Peyer's patch (tissue), 4 donors: ENCODE measurements at regions not wholly inside any gene's neighbourhood (a gene's known extent, or its start where the extent isn't known, plus 50 kb on each side); places are given as distances from the start of the nearest gene placed in this dataset.

Source experiments
- DNase-seq, 3 donors: peaks; one replicate each; pipeline ENCODE4 v3.0.0-alpha.2; 2017 to 2019
- H3K27ac ChIP-seq, 4 donors: fragments of 200-600 bp; sonication (generic); one replicate each; pipeline ENCODE4 v1.5.1; 2016 to 2019
- H3K27me3 ChIP-seq, 2 donors: fragments of 200-600 bp; sonication (generic); one replicate each; pipeline ENCODE4 v1.5.1; 2019
- H3K36me3 ChIP-seq, 3 donors: fragments of 200-600 bp; sonication (generic); one replicate each; pipeline ENCODE4 v1.5.1; 2016 to 2019
- H3K4me1 ChIP-seq, 4 donors: fragments of 200-600 bp; sonication (generic); one replicate each; pipeline ENCODE4 v1.5.1; 2016 to 2019
- H3K4me3 ChIP-seq, 4 donors: fragments of 200-600 bp; sonication (generic); 1 replicate in 3 of 4; 2 replicates in 1 of 4; pipeline ENCODE4 v1.5.1; 2016 to 2019; ENCODE audit warnings: mild to moderate bottlenecking in 1 of 4
- H3K9me3 ChIP-seq, 4 donors: fragments of 200-600 bp; sonication (generic); one replicate each; pipeline ENCODE4 v1.5.1; 2016 to 2019; ENCODE audit warnings: mild to moderate bottlenecking in 1 of 4
- POLR2A ChIP-seq, 2 donors: fragments of 450-650 bp; IDR thresholded peaks; one replicate each; pipeline ENCODE4 v1.5.1; 2017; ENCODE audit warnings: antibody characterized with exemption in 2 of 2, mild to moderate bottlenecking in 2 of 2, moderate library complexity in 2 of 2
- TF ChIP-seq, protein P1 (sequence below), 6 experiments: fragments of 450-650 bp in 4 of 6; fragments of 200-600 bp in 2 of 6; sonication (generic) in 1 of 6; IDR thresholded peaks; one replicate each; pipeline ENCODE4 v1.5.1; 2017 to 2019; ENCODE audit warnings: antibody characterized with exemption in 6 of 6, mild to moderate bottlenecking in 3 of 6, moderate library complexity in 1 of 6

DNA sequence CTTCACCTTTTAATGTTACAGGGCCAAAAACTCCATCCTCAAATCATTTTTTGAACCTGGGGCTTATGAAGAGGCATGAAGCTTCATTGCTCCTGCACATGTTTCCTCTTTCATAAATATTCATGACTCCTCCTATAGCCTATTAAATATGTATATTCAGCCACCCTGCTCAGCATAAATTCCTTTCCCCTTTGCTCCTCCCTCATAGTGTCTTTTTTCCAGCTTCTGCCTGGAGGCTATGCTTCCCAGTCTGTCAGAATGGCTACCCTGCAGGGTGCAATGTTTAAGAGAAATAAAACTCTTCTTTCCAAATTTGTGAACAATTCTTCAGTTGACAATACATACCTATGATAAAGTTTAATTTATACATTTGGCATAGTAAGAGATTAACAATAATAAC lies 1082.9 kb upstream of the CDH18 start:
- Histone ChIP-seq H3K27me3 (no peaks in the 10 kb centered on the region), H3K36me3 (no peaks in the 10 kb centered on the region), H3K27ac (no peak overlapping the region), H3K4me3 (no peak overlapping the region), H3K4me1 (no peaks in the 10 kb centered on the region), H3K9me3 (no peaks in the 10 kb centered on the region)
- no peak for TF ChIP-seq POLR2A (IDR thresholded peaks at IDR 0.05)
- TF ChIP-seq, protein P1, sequence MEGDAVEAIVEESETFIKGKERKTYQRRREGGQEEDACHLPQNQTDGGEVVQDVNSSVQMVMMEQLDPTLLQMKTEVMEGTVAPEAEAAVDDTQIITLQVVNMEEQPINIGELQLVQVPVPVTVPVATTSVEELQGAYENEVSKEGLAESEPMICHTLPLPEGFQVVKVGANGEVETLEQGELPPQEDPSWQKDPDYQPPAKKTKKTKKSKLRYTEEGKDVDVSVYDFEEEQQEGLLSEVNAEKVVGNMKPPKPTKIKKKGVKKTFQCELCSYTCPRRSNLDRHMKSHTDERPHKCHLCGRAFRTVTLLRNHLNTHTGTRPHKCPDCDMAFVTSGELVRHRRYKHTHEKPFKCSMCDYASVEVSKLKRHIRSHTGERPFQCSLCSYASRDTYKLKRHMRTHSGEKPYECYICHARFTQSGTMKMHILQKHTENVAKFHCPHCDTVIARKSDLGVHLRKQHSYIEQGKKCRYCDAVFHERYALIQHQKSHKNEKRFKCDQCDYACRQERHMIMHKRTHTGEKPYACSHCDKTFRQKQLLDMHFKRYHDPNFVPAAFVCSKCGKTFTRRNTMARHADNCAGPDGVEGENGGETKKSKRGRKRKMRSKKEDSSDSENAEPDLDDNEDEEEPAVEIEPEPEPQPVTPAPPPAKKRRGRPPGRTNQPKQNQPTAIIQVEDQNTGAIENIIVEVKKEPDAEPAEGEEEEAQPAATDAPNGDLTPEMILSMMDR (IDR thresholded peaks at IDR 0.05), result no peak
- DNase-seq, result no peak

GRCh38 chr5:21067724-21068123 lies 1079.7 kb upstream of the CDH18 start:
- H3K4me1 ChIP-seq, result no peaks in the 10 kb centered on the region
- no peak overlapping the region for H3K27ac ChIP-seq
- no peak overlapping the region for H3K4me3 ChIP-seq
- H3K27me3 ChIP-seq, result no peaks in the 10 kb centered on the region
- no peak for TF ChIP-seq POLR2A (IDR thresholded peaks at IDR 0.05)
- no peak for DNase-seq
- H3K36me3 ChIP-seq, result no peaks in the 10 kb centered on the region
- peaks cover 0 to 4% (median 0%) of the 10 kb centered on the region in 4 donors for H3K9me3 ChIP-seq

- no peak overlapping the region for H3K4me3 ChIP-seq
- no peaks in the 10 kb centered on the region for H3K27me3 ChIP-seq
- H3K36me3 ChIP-seq, result no peaks in the 10 kb centered on the region
- H3K27ac ChIP-seq, result no peak overlapping the region
- DNase-seq, result no peak
- no peak for TF ChIP-seq POLR2A (IDR thresholded peaks at IDR 0.05)
- TF ChIP-seq, protein P1 (IDR thresholded peaks at IDR 0.05), result no peak
- H3K4me1 ChIP-seq, result no peaks in the 10 kb centered on the region
- peaks cover 0 to 4% (median 2%) of the 10 kb centered on the region in 4 donors for H3K9me3 ChIP-seq
Observed at GRCh38 chr5:21063146-21063545, 1075.1 kb upstream of the CDH18 start.

- no peak for TF ChIP-seq POLR2A (IDR thresholded peaks at IDR 0.05)
- TF ChIP-seq, protein P1 (IDR thresholded peaks at IDR 0.05), result no peak
- DNase-seq, result peak in 1 of 3 donors; percentile 24
- H3K9me3 ChIP-seq, result peaks cover 0 to 4% (median 0%) of the 10 kb centered on the region in 4 donors
- H3K4me3 ChIP-seq, result no peak overlapping the region
- H3K27me3 ChIP-seq, result no peaks in the 10 kb centered on the region
- H3K36me3 ChIP-seq, result no peaks in the 10 kb centered on the region
- H3K4me1 ChIP-seq, result no peaks in the 10 kb centered on the region
- peak overlapping the region in 1 of 4 donors; percentile 25 for H3K27ac ChIP-seq
Observed at GRCh38 chr5:21058289-21058688, 1070.3 kb upstream of the CDH18 start.

GRCh38 chr5:21051945-21052344 lies 1063.9 kb upstream of the CDH18 start:
- H3K36me3 ChIP-seq, result no peaks in the 10 kb centered on the region
- H3K4me3 ChIP-seq, result no peak overlapping the region
- no peak overlapping the region for H3K27ac ChIP-seq
- no peaks in the 10 kb centered on the region for H3K27me3 ChIP-seq
- no peak for DNase-seq
- TF ChIP-seq, protein P1 (IDR thresholded peaks at IDR 0.05), result no peak
- TF ChIP-seq POLR2A (IDR thresholded peaks at IDR 0.05), result no peak
- H3K9me3 ChIP-seq, result peaks cover 0 to 3% (median 0%) of the 10 kb centered on the region in 4 donors
- no peaks in the 10 kb centered on the region for H3K4me1 ChIP-seq

- Histone ChIP-seq H3K4me1 (no peaks in the 10 kb centered on the region), H3K27ac (no peak overlapping the region), H3K27me3 (no peaks in the 10 kb centered on the region), H3K9me3 (peaks cover 0 to 3% (median 0%) of the 10 kb centered on the region in 4 donors), H3K4me3 (no peak overlapping the region), H3K36me3 (no peaks in the 10 kb centered on the region)
- DNase-seq, result no peak
- TF ChIP-seq, protein P1 (IDR thresholded peaks at IDR 0.05), result no peak
- TF ChIP-seq POLR2A (IDR thresholded peaks at IDR 0.05), result no peak
Observed at GRCh38 chr5:21049901-21050300, 1061.9 kb upstream of the CDH18 start.
